ENCODE measurements at regions not wholly inside any gene's neighbourhood (a gene's known extent, or its start where the extent isn't known, plus 50 kb on each side); places are given as distances from the start of the nearest gene placed in this dataset.

DNA sequence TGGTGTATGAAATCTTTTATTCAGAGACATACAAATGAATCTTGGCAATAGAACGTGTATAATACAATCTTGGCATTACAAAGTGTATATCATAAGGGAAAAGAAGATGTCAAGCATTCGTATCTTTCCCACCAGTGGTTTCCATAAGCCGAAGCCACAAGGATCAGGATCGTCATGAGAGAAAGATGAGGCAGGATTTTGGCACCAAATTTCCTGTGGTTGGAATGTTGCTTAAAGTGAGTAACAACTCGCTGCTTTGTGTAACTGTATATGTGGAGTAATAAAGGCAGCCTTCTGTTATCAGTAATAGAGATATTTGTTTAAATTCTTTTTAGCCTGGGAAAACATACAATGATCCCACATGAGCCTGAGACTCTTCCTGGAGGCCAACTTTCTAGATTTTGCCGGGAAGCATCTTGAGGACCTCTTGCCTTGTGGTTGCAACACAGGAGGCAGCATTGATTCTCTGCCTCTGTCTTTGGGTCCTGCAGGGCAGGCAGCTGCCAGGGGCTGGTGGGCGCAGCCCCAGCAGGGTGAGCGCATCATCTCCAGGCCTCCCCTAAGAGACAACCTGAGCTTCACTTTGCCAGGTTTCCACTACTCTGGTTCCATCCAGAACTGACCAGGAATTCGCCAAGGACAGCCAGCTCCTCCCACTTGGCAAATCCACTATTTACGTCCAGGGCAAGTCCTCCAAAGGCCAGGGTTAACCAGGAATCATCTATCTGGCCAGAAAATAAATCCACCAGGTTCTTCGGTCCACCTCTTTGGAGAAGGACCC, 230.9 kb upstream of the SULF2 start:
- H3K9ac ChIP-seq (ENCODE audit: low read depth, low read length): no peak overlapping the region
- WGBS: 95% methylated on average over 11 of the region's 11 CpGs
- H3K27me3 ChIP-seq (ENCODE audit: insufficient read depth, low read length): no peaks in the 10 kb centered on the region
- peaks cover 9% of the 10 kb centered on the region; the same call in 1 of the 2 replicates for H3K9me3 ChIP-seq (ENCODE audit: insufficient read depth, low read depth, low read length)
- no peak overlapping the region for H3K4me3 ChIP-seq (ENCODE audit: low read length)
- no peaks in the 10 kb centered on the region for H3K4me1 ChIP-seq (ENCODE audit: insufficient read depth, low read length)
- H3K27ac ChIP-seq (ENCODE audit: low read depth, low read length): no peak overlapping the region
- H3K36me3 ChIP-seq (ENCODE audit: insufficient read depth, low read length): no peaks in the 10 kb centered on the region

DNA sequence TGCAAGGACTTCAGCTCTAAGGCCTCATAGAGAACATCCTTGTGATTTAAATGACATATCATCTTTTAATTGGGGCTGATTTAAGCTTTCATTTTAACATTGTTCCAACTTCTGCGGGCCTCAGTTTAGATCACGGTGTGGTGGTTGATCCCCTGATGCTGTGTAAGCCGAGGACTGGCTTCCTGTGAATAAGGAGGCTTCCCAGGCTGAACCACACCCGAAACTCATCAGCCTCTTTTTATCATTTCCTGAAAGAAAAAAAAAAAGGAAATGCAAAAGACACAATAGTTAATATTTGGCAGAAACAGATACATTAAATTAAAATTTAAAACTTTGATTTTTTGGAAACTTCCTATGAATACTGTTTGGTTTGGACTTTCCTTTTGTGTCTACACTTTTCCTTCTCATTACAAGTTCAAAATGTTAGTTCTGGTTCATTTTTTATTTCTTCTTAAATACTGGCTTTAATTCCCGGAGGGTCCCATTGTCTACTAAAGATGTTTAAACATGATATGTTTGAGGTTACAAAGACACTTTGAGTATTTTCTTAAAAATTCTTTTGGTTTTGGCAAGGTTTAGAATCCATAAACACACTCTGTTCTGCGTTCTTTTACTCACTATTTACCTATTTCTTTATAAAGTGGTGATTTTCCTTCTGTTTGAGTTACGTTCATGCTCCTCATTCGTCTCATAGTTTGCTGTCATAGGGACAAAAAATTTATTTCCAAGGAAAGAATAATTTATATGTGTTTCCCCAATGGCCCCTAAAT, 230.0 kb upstream of the SULF2 start:
- no peaks in the 10 kb centered on the region for H3K27me3 ChIP-seq (ENCODE audit: insufficient read depth, low read length)
- peaks cover 9% of the 10 kb centered on the region; the same call in 1 of the 2 replicates for H3K9me3 ChIP-seq (ENCODE audit: insufficient read depth, low read depth, low read length)
- no peaks in the 10 kb centered on the region for H3K4me1 ChIP-seq (ENCODE audit: insufficient read depth, low read length)
- no peak overlapping the region for H3K27ac ChIP-seq (ENCODE audit: low read depth, low read length)
- 98% methylated on average over 4 of the region's 8 CpGs for WGBS
- no peaks in the 10 kb centered on the region for H3K36me3 ChIP-seq (ENCODE audit: insufficient read depth, low read length)
- no peak overlapping the region for H3K9ac ChIP-seq (ENCODE audit: low read depth, low read length)
- no peak overlapping the region for H3K4me3 ChIP-seq (ENCODE audit: low read length)

GRCh38 chr20:48012401-48012974, 227.2 kb upstream of the SULF2 start:
- Histone ChIP-seq H3K9ac (ENCODE audit: low read depth, low read length) (no peak overlapping the region), H3K27me3 (ENCODE audit: insufficient read depth, low read length) (no peaks in the 10 kb centered on the region), H3K36me3 (ENCODE audit: insufficient read depth, low read length) (no peaks in the 10 kb centered on the region), H3K4me3 (ENCODE audit: low read length) (no peak overlapping the region), H3K9me3 (ENCODE audit: insufficient read depth, low read depth, low read length) (peaks cover 12% of the 10 kb centered on the region), H3K4me1 (ENCODE audit: insufficient read depth, low read length) (no peaks in the 10 kb centered on the region), H3K27ac (ENCODE audit: low read depth, low read length) (no peak overlapping the region)
- 87% methylated on average over 2 of the region's 2 CpGs for WGBS

GRCh38 chr20:48011025-48011424, 225.7 kb upstream of the SULF2 start:
- no peaks in the 10 kb centered on the region for H3K27me3 ChIP-seq (ENCODE audit: insufficient read depth, low read length)
- H3K36me3 ChIP-seq (ENCODE audit: insufficient read depth, low read length): no peaks in the 10 kb centered on the region
- H3K9ac ChIP-seq (ENCODE audit: low read depth, low read length): no peak overlapping the region
- H3K27ac ChIP-seq (ENCODE audit: low read depth, low read length): no peak overlapping the region
- WGBS: 100% methylated on average over 1 of the region's 2 CpGs
- no peak overlapping the region for H3K4me3 ChIP-seq (ENCODE audit: low read length)
- H3K9me3 ChIP-seq (ENCODE audit: insufficient read depth, low read depth, low read length): peaks cover 13% of the 10 kb centered on the region
- H3K4me1 ChIP-seq (ENCODE audit: insufficient read depth, low read length): no peaks in the 10 kb centered on the region

DNA sequence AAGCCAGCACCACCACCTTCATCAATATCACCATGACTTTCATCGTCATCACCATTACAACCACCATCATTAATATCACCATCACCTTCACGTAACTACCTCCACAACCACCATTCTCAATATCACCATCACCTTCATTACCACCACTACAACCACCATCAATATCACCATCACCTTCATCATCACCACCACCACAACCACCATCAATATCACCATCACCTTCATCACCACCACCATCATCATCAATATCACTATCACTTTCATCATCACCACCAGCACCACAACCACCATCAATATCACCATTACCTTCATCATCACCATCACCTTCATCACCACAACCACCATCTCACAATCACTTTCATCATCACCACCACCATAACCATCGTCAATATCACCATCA, 225.3 kb upstream of the SULF2 start:
- H3K36me3 ChIP-seq (ENCODE audit: insufficient read depth, low read length): no peaks in the 10 kb centered on the region
- H3K9ac ChIP-seq (ENCODE audit: low read depth, low read length): no peak overlapping the region
- H3K9me3 ChIP-seq (ENCODE audit: insufficient read depth, low read depth, low read length): peaks cover 13% of the 10 kb centered on the region
- no peak overlapping the region for H3K4me3 ChIP-seq (ENCODE audit: low read length)
- no peaks in the 10 kb centered on the region for H3K4me1 ChIP-seq (ENCODE audit: insufficient read depth, low read length)
- 94% methylated on average over 3 of the region's 3 CpGs for WGBS
- H3K27me3 ChIP-seq (ENCODE audit: insufficient read depth, low read length): no peaks in the 10 kb centered on the region
- no peak overlapping the region for H3K27ac ChIP-seq (ENCODE audit: low read depth, low read length)

DNA sequence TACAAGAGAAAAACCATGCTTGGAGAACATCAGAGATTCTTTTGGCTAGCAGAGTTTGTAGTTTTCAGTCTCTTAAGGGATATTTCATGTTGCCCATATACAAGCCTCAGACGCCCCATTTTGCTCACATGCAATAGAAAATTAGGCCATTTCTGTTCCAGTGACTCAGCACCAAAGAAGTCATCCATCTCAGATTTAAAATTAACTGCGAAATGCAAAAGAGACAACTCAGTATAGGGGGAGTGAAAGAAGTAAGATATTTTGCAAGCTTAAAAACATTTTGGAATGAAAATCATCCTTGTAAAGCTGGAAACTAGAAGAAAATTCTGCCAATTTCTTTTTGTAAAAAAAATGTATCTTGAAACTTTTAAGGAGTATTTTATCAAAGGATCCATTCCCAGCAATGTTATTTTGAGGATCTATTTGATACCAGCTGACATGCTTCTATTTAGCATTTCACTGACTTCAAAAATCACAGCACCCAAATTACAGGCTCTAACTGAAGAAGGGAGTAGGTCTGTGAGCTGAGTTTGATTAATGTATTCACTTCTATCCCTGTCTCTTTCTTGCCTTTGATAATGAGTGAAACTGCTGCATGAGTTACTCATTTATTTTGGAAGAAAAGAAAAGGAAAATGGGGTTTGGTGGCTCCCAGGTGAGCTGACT, 223.7 kb upstream of the SULF2 start:
- Histone ChIP-seq H3K9ac (ENCODE audit: low read depth, low read length) (no peak overlapping the region), H3K9me3 (ENCODE audit: insufficient read depth, low read depth, low read length) (peaks cover 13% of the 10 kb centered on the region)
- 93% methylated on average over 2 of the region's 2 CpGs for WGBS

GRCh38 chr20:48007351-48007750, 222.1 kb upstream of the SULF2 start:
- H3K27me3 ChIP-seq (ENCODE audit: insufficient read depth, low read length): no peaks in the 10 kb centered on the region
- peaks cover 8% of the 10 kb centered on the region for H3K9me3 ChIP-seq (ENCODE audit: insufficient read depth, low read depth, low read length)
- no peak overlapping the region for H3K9ac ChIP-seq (ENCODE audit: low read depth, low read length)
- no peaks in the 10 kb centered on the region for H3K36me3 ChIP-seq (ENCODE audit: insufficient read depth, low read length)
- H3K4me3 ChIP-seq (ENCODE audit: low read length): no peak overlapping the region
- no peak overlapping the region for H3K27ac ChIP-seq (ENCODE audit: low read depth, low read length)
- WGBS: 94% methylated on average over 4 of the region's 5 CpGs
- H3K4me1 ChIP-seq (ENCODE audit: insufficient read depth, low read length): peaks cover 4% of the 10 kb centered on the region; the same call in 1 of the 2 replicates

More for the DNA sequence above, 223.7 kb upstream of the SULF2 start:
- Histone ChIP-seq H3K4me1 (ENCODE audit: insufficient read depth, low read length) (no peaks in the 10 kb centered on the region), H3K27me3 (ENCODE audit: insufficient read depth, low read length) (no peaks in the 10 kb centered on the region), H3K36me3 (ENCODE audit: insufficient read depth, low read length) (no peaks in the 10 kb centered on the region), H3K4me3 (ENCODE audit: low read length) (no peak overlapping the region), H3K27ac (ENCODE audit: low read depth, low read length) (no peak overlapping the region)

GRCh38 chr20:48006036-48006833, 221.0 kb upstream of the SULF2 start:
- 89% methylated on average over 14 of the region's 14 CpGs for WGBS
- Histone ChIP-seq H3K9me3 (ENCODE audit: insufficient read depth, low read depth, low read length) (peaks cover 4% of the 10 kb centered on the region), H3K4me1 (ENCODE audit: insufficient read depth, low read length) (peaks cover 4% of the 10 kb centered on the region; the same call in 1 of the 2 replicates), H3K4me3 (ENCODE audit: low read length) (no peak overlapping the region), H3K27me3 (ENCODE audit: insufficient read depth, low read length) (no peaks in the 10 kb centered on the region), H3K9ac (ENCODE audit: low read depth, low read length) (no peak overlapping the region), H3K36me3 (ENCODE audit: insufficient read depth, low read length) (no peaks in the 10 kb centered on the region), H3K27ac (ENCODE audit: low read depth, low read length) (no peak overlapping the region)

DNA sequence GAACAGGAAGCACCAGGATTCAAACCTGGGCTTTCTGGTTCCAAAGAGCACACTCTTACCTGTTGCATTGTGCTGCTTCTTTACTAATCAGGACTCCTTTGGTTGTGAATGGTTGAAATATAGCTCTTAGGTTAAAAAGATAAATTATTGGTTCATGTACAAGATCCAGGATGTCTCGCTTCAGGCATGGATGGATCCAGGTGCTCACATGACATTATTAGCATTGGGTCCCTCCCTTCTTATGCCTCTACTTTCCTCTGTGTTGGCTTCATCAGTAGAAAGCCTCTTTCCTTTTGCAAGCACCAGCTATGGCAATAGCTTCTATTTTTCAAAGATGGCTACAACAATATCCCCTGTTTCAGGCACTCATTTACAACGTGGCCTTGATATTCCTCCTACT, 217.7 kb upstream of the SULF2 start:
- Histone ChIP-seq H3K9ac (ENCODE audit: low read depth, low read length) (no peak overlapping the region), H3K27ac (ENCODE audit: low read depth, low read length) (no peak overlapping the region), H3K4me3 (ENCODE audit: low read length) (no peak overlapping the region), H3K9me3 (ENCODE audit: insufficient read depth, low read depth, low read length) (peaks cover 4% of the 10 kb centered on the region; the same call in 1 of the 2 replicates), H3K36me3 (ENCODE audit: insufficient read depth, low read length) (no peaks in the 10 kb centered on the region), H3K27me3 (ENCODE audit: insufficient read depth, low read length) (no peaks in the 10 kb centered on the region), H3K4me1 (ENCODE audit: insufficient read depth, low read length) (peaks cover 4% of the 10 kb centered on the region; the same call in 1 of the 2 replicates)
- 92% methylated on average over 2 of the region's 2 CpGs for WGBS

DNA sequence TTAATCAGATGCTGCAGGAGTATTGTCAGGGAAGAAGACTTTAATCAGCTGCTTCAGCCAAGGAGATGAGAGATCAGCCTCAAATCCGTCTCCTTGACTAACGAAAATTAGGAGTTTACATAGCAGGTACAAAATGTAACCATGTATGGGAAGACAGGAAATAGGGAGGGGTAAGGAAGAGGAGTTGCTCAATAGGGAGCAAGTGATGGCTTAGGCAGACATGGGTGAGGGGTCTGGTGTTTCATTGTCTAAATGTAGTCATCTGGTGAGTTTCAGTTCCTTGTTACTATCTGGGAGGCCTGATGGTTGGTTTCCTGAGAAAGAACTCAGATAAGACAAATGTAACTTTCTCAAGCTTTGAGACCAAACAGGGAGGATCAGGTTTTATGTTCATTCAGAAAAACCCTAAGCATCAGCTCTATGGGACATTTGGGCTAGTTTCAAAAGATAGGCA, 217.3 kb upstream of the SULF2 start:
- no peak overlapping the region for H3K4me3 ChIP-seq (ENCODE audit: low read length)
- no peak overlapping the region for H3K9ac ChIP-seq (ENCODE audit: low read depth, low read length)
- 81% methylated on average over 2 of the region's 2 CpGs for WGBS
- H3K4me1 ChIP-seq (ENCODE audit: insufficient read depth, low read length): peaks cover 4% of the 10 kb centered on the region; the same call in 1 of the 2 replicates
- H3K36me3 ChIP-seq (ENCODE audit: insufficient read depth, low read length): no peaks in the 10 kb centered on the region
- H3K27ac ChIP-seq (ENCODE audit: low read depth, low read length): no peak overlapping the region
- peaks cover 1% of the 10 kb centered on the region; the same call in 1 of the 2 replicates for H3K9me3 ChIP-seq (ENCODE audit: insufficient read depth, low read depth, low read length)
- no peaks in the 10 kb centered on the region for H3K27me3 ChIP-seq (ENCODE audit: insufficient read depth, low read length)
